ENCODE measurements at regions not wholly inside any gene's neighbourhood (a gene's known extent, or its start where the extent isn't known, plus 50 kb on each side); places are given as distances from the start of the nearest gene placed in this dataset.

DNA sequence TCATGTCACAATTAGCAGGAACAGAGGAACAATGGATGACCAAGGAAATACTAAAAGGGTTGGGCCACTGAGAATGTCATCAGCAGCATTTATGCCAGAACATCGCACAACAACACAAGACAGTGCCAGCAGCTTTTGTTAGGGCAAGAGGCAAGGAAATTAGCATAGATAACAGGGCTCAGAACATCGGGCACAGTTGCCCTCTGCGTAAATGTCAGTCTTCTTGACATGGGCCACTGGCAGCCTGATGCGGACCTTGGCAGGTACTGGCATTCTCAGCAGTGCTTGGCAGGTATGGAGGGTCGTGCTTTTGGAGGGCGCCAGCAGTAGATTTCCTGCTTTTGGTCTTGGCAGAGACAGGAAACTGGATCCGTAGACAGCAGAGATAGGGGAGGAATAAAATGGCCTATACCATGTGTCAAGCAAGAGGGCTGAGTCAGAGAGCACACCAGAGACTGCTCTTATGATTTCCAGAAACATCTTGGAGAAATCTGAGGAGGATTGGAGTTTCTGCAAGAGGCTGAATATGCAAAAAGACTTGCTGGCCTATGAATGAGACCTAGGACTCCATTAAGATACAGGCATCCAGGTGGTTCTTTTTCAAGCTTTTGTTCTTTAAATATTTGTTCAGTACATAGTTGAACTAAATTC lies 371.5 kb upstream of the MTPN start:
- Histone ChIP-seq H2BK5ac (ENCODE audit: insufficient read length, low read length) (no peak overlapping the region), H3K14ac (ENCODE audit: insufficient read depth, low read length) (no peak overlapping the region), H3K56ac (ENCODE audit: insufficient read length, low read depth, low read length) (no peak overlapping the region), H3T11ph (ENCODE audit: low read length) (no peak overlapping the region), H2BK15ac (ENCODE audit: low read depth, low read length) (no peak overlapping the region), H3K27ac (ENCODE audit: insufficient read length, low read depth, low read length) (no peak overlapping the region), H2BK12ac (ENCODE audit: insufficient read length, low read depth, low read length) (no peak overlapping the region), H4K20me1 (ENCODE audit: control insufficient read depth, insufficient read depth, insufficient read length) (no peaks in the 10 kb centered on the region), H3K27me3 (ENCODE audit: insufficient read depth, low read length) (no peaks in the 10 kb centered on the region), H3K79me1 (ENCODE audit: insufficient read depth, low read depth, low read length, poor library complexity, severe bottlenecking) (no peaks in the 10 kb centered on the region), H3K9ac (ENCODE audit: extremely low read depth, insufficient read length, low read length) (no peak overlapping the region), H2BK120ac (ENCODE audit: low read depth, low read length, poor library complexity, severe bottlenecking) (no peak overlapping the region), H3K4me2 (ENCODE audit: insufficient read depth, insufficient read length, low read length) (no peak overlapping the region), H2AFZ (ENCODE audit: low read length) (no peak overlapping the region), H4K8ac (replicated peaks; ENCODE audit: insufficient read length, low read depth, low read length) (no peak overlapping the region), H3K79me2 (ENCODE audit: insufficient read depth, low read length) (no peaks in the 10 kb centered on the region), H4K5ac (ENCODE audit: insufficient read length, low read depth, low read length) (no peak overlapping the region), H2BK20ac (ENCODE audit: low read depth, low read length, poor library complexity, severe bottlenecking) (no peak overlapping the region), H2AK5ac (ENCODE audit: insufficient read length, low read length) (no peak overlapping the region), H3K4ac (ENCODE audit: low read depth, low read length) (no peak overlapping the region), H3K4me1 (ENCODE audit: insufficient read depth, low read length) (no peaks in the 10 kb centered on the region), H3K23ac (ENCODE audit: insufficient read length, low read depth, low read length) (no peak overlapping the region), H3K18ac (ENCODE audit: insufficient read length, low read depth, low read length) (no peak overlapping the region), H3K23me2 (ENCODE audit: insufficient read length, low read depth, low read length, poor library complexity, severe bottlenecking) (no peaks in the 10 kb centered on the region), H4K91ac (ENCODE audit: insufficient read length, low read depth, low read length) (no peak overlapping the region), H3K9me3 (ENCODE audit: control insufficient read depth, low read depth, low read length) (no peaks in the 10 kb centered on the region)
- DNase-seq: no peak
- TF ChIP-seq, protein P1, sequence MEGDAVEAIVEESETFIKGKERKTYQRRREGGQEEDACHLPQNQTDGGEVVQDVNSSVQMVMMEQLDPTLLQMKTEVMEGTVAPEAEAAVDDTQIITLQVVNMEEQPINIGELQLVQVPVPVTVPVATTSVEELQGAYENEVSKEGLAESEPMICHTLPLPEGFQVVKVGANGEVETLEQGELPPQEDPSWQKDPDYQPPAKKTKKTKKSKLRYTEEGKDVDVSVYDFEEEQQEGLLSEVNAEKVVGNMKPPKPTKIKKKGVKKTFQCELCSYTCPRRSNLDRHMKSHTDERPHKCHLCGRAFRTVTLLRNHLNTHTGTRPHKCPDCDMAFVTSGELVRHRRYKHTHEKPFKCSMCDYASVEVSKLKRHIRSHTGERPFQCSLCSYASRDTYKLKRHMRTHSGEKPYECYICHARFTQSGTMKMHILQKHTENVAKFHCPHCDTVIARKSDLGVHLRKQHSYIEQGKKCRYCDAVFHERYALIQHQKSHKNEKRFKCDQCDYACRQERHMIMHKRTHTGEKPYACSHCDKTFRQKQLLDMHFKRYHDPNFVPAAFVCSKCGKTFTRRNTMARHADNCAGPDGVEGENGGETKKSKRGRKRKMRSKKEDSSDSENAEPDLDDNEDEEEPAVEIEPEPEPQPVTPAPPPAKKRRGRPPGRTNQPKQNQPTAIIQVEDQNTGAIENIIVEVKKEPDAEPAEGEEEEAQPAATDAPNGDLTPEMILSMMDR (conservative IDR thresholded peaks at IDR 0.05): no peak
- WGBS (ENCODE audit: extremely low coverage, insufficient read length, low lambda C conversion rate): no CpG with 5 or more reads among the region's 7 CpGs
- no peak overlapping the region; a peak in 1 of 7 replicates for H3K27ac Mint-ChIP-seq
- H3K36me3 Mint-ChIP-seq (ENCODE audit: insufficient read depth in 1 of 3, low read depth in 3 of 3): no peaks in the 10 kb centered on the region
- no peak overlapping the region for H3K4me3 Mint-ChIP-seq
- H3K27me3 Mint-ChIP-seq (ENCODE audit: low read depth): no peaks in the 10 kb centered on the region
- H3K4me1 Mint-ChIP-seq: peaks cover 0 to 2% of the 10 kb centered on the region in 2 experiments; a peak in 1 of 4 replicates
- H3K9me3 Mint-ChIP-seq: no peaks in the 10 kb centered on the region
